Astrocyte (in vitro differentiated cells and primary cell): ENCODE measurements at regions not wholly inside any gene's neighbourhood (a gene's known extent, or its start where the extent isn't known, plus 50 kb on each side); places are given as distances from the start of the nearest gene placed in this dataset.

ENCODE experiments used
- DNase-seq: peaks from one replicate; pipeline ENCODE4 v3.0.0-alpha.2; 2010; ENCODE audit warnings: low read depth
- FAIRE-seq: peaks from 2 replicates; lab custom pipeline; 2011; peaks lifted over from hg19 to GRCh38; lab: Jason Lieb, UNC
- H2AFZ ChIP-seq: 2 replicates; pipeline ENCODE4 v1.6.0; 2012; ENCODE audit warnings: low read depth, low read length, inconsistent platforms
- H3K27ac ChIP-seq: 2 replicates; pipeline ENCODE4 v1.5.1; 2011; ENCODE audit warnings: low read depth, low read length, inconsistent platforms
- H3K27me3 ChIP-seq: 2 replicates; pipeline ENCODE4 v1.6.0; 2011; ENCODE audit warnings: low read length, inconsistent platforms; ENCODE audit not compliant: insufficient read depth
- H3K36me3 ChIP-seq: 2 replicates; pipeline ENCODE4 v1.5.1; 2011; ENCODE audit warnings: low read length, inconsistent platforms; ENCODE audit not compliant: insufficient read depth
- H3K4me1 ChIP-seq: 2 replicates; pipeline ENCODE4 v1.5.1; 2011; ENCODE audit warnings: low read length, inconsistent platforms; ENCODE audit not compliant: insufficient read depth
- H3K4me2 ChIP-seq: 2 replicates; pipeline ENCODE4 v1.6.0; 2012; ENCODE audit warnings: low read length, inconsistent platforms
- H3K4me3 ChIP-seq: 2 replicates; pipeline ENCODE4 v1.5.1; 2011; ENCODE audit warnings: low read depth, mild to moderate bottlenecking, low read length, inconsistent platforms; ENCODE audit not compliant: insufficient read depth
- H3K79me2 ChIP-seq: 2 replicates; pipeline ENCODE4 v1.6.0; 2012; ENCODE audit warnings: mild to moderate bottlenecking, low read length, inconsistent platforms; ENCODE audit not compliant: insufficient read depth
- H3K9ac ChIP-seq: 2 replicates; pipeline ENCODE4 v1.6.0; 2012; ENCODE audit warnings: mild to moderate bottlenecking, low read length, inconsistent platforms
- H3K9me3 ChIP-seq: 2 replicates; pipeline ENCODE4 v1.5.1; 2012; ENCODE audit warnings: low read depth, mild to moderate bottlenecking, low read length, inconsistent platforms; ENCODE audit not compliant: insufficient read depth
- H4K20me1 ChIP-seq: 2 replicates; pipeline ENCODE4 v1.6.0; 2012; ENCODE audit warnings: low read length, inconsistent platforms; ENCODE audit not compliant: insufficient read depth
- H3K27ac Mint-ChIP-seq: one replicate; pipeline ENCODE4 v1.8.0; 2021; ENCODE audit warnings: mild to moderate bottlenecking, mixed read lengths; ENCODE audit not compliant: unreplicated experiment
- H3K27me3 Mint-ChIP-seq: one replicate; pipeline ENCODE4 v1.8.0; 2021; ENCODE audit warnings: low read depth, mixed read lengths; ENCODE audit not compliant: unreplicated experiment
- H3K36me3 Mint-ChIP-seq: one replicate; pipeline ENCODE4 v1.8.0; 2021; ENCODE audit warnings: low read depth, mixed read lengths; ENCODE audit not compliant: unreplicated experiment
- H3K4me1 Mint-ChIP-seq: one replicate; pipeline ENCODE4 v1.8.0; 2021; ENCODE audit warnings: low read depth, mixed read lengths; ENCODE audit not compliant: unreplicated experiment
- H3K4me3 Mint-ChIP-seq: one replicate; pipeline ENCODE4 v1.8.0; 2021; ENCODE audit warnings: mild to moderate bottlenecking, moderate library complexity, mixed read lengths; ENCODE audit not compliant: unreplicated experiment
- H3K9me3 Mint-ChIP-seq: one replicate; pipeline ENCODE4 v1.8.0; 2021; ENCODE audit warnings: mild to moderate bottlenecking, mixed read lengths; ENCODE audit not compliant: unreplicated experiment
- CTCF ChIP-seq: IDR thresholded peaks from 2 replicates; pipeline ENCODE4 v1.5.1; 2011; ENCODE audit warnings: low read depth, mild to moderate bottlenecking, inconsistent platforms, low read length, moderate library complexity; ENCODE audit not compliant: insufficient read depth
- EZH2 ChIP-seq: IDR thresholded peaks from 2 replicates; pipeline ENCODE4 v1.6.1; 2012; ENCODE audit warnings: mild to moderate bottlenecking, low read length, inconsistent platforms; ENCODE audit not compliant: insufficient read depth

DNA sequence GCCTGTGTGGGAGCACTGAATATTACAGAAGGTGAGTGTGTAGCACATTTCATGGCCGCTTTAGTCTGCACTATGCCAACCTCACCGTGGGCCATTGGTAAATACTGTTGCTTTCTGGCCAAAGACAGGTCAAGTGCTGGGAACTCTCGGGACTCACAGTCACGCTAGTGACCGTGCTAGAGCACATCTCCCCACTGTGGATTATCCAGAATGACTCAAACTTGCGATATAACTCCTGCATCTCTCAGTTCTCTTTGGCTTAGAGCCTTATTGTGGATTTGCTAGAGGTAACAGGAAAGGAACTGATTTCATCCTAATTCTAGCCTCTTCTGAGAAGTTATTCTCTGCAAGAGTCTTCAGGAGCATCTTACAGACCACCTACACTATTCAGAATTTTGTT is 86.5 kb downstream of the DAD1 start:
- TF ChIP-seq CTCF (no peak), EZH2 (no peak)
- H3K4me2 ChIP-seq: no peak overlapping the region
- FAIRE-seq: no peak

DNA sequence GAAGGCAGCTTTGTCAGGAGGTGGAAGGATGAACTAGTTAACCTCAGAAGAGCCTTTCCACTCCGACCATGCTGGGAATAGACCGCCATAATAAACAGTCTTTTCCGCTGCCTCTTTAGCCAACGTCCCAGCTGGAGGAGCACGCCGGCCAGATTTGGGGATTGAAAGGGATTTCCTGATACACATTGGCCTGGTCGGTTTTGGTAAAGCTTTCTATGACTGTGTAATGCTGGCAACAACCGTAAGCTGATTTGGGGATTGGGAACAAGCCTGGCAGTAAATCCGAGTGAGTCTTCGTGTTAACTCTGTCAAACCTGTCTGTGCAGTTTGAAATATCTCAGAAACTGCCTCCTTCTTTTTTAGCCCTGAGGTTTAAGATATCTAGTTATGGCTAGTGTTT is 87.0 kb downstream of the DAD1 start:
- Histone ChIP-seq H3K27ac (no peak overlapping the region), H4K20me1 (no peaks in the 10 kb centered on the region), H3K4me3 (no peak overlapping the region), H3K27me3 (no peaks in the 10 kb centered on the region), H3K9me3 (no peaks in the 10 kb centered on the region), H3K79me2 (no peaks in the 10 kb centered on the region), H3K36me3 (no peaks in the 10 kb centered on the region), H3K4me1 (no peaks in the 10 kb centered on the region), H2AFZ (no peak overlapping the region), H3K9ac (no peak overlapping the region), H3K4me2 (no peak overlapping the region)
- Mint-ChIP-seq H3K4me1 (peaks cover 11% of the 10 kb centered on the region), H3K4me3 (no peak overlapping the region), H3K27ac (no peak overlapping the region), H3K27me3 (peaks cover 12% of the 10 kb centered on the region), H3K9me3 (no peaks in the 10 kb centered on the region), H3K36me3 (no peaks in the 10 kb centered on the region)
- TF ChIP-seq EZH2: no peak
- no peak for TF ChIP-seq CTCF
- DNase-seq (no peak), FAIRE-seq (no peak)

More for the DNA sequence above, 86.5 kb downstream of the DAD1 start:
- Mint-ChIP-seq H3K27ac (no peak overlapping the region), H3K9me3 (no peaks in the 10 kb centered on the region), H3K4me1 (peaks cover 13% of the 10 kb centered on the region), H3K27me3 (peaks cover 8% of the 10 kb centered on the region), H3K4me3 (no peak overlapping the region), H3K36me3 (no peaks in the 10 kb centered on the region)
- no peaks in the 10 kb centered on the region for H3K4me1 ChIP-seq
- H3K4me3 ChIP-seq: no peak overlapping the region
- H3K9ac ChIP-seq: no peak overlapping the region
- H3K36me3 ChIP-seq: no peaks in the 10 kb centered on the region
- H3K9me3 ChIP-seq: no peaks in the 10 kb centered on the region
- H3K27ac ChIP-seq: no peak overlapping the region
- no peaks in the 10 kb centered on the region for H3K27me3 ChIP-seq
- H4K20me1 ChIP-seq: no peaks in the 10 kb centered on the region
- no peak overlapping the region for H2AFZ ChIP-seq
- no peak for DNase-seq
- no peaks in the 10 kb centered on the region for H3K79me2 ChIP-seq

- H3K4me2 ChIP-seq: no peak overlapping the region
- H3K9me3 ChIP-seq: no peaks in the 10 kb centered on the region
- no peaks in the 10 kb centered on the region for H3K79me2 ChIP-seq
- H3K36me3 Mint-ChIP-seq: no peaks in the 10 kb centered on the region
- H3K36me3 ChIP-seq: no peaks in the 10 kb centered on the region
- no peak overlapping the region for H3K27ac ChIP-seq
- H4K20me1 ChIP-seq: no peaks in the 10 kb centered on the region
- DNase-seq: no peak
- no peak overlapping the region for H2AFZ ChIP-seq
- no peaks in the 10 kb centered on the region for H3K27me3 ChIP-seq
- TF ChIP-seq CTCF (no peak), EZH2 (no peak)
- no peak overlapping the region for H3K9ac ChIP-seq
- H3K4me1 Mint-ChIP-seq: peaks cover 4% of the 10 kb centered on the region
- peaks cover 10% of the 10 kb centered on the region for H3K27me3 Mint-ChIP-seq
- no peaks in the 10 kb centered on the region for H3K9me3 Mint-ChIP-seq
- no peak overlapping the region for H3K4me3 ChIP-seq
- H3K4me1 ChIP-seq: no peaks in the 10 kb centered on the region
- FAIRE-seq: no peak
- no peak overlapping the region for H3K27ac Mint-ChIP-seq
- H3K4me3 Mint-ChIP-seq: no peak overlapping the region
Observed at GRCh38 chr14:22500954-22501726, 87.9 kb downstream of the DAD1 start.
